Muscle layer of duodenum (tissue), 2 donors: ENCODE measurements at regions not wholly inside any gene's neighbourhood (a gene's known extent, or its start where the extent isn't known, plus 50 kb on each side); places are given as distances from the start of the nearest gene placed in this dataset.

Experiments used
- H3K27ac ChIP-seq: one replicate; pipeline ENCODE4 v1.7.0; 2013; ENCODE audit warnings: mild to moderate bottlenecking, low read length
- H3K27me3 ChIP-seq: one replicate; pipeline ENCODE4 v1.7.0; 2013; ENCODE audit warnings: low read depth, mild to moderate bottlenecking, control low read depth, low read length
- H3K36me3 ChIP-seq, 2 donors: one replicate each; pipeline ENCODE4 v1.7.0; 2013; ENCODE audit warnings: low read length in 2 of 2, control low read depth in 1 of 2, mild to moderate bottlenecking in 1 of 2; ENCODE audit not compliant: insufficient read depth in 2 of 2, control insufficient read depth in 1 of 2
- H3K4me1 ChIP-seq, 2 donors: one replicate each; pipeline ENCODE4 v1.7.0; 2013; ENCODE audit warnings: low read length in 2 of 2, mild to moderate bottlenecking in 2 of 2, control low read depth in 1 of 2, moderate library complexity in 1 of 2; ENCODE audit not compliant: insufficient read depth in 2 of 2, control insufficient read depth in 1 of 2
- H3K4me3 ChIP-seq, 2 donors: one replicate each; pipeline ENCODE4 v1.7.0; 2013; ENCODE audit warnings: low read length in 2 of 2, low read depth in 1 of 2, mild to moderate bottlenecking in 1 of 2
- H3K9me3 ChIP-seq, 2 donors: one replicate each; pipeline ENCODE4 v1.7.0; 2013; ENCODE audit warnings: low read length in 2 of 2, control low read depth in 1 of 2, mild to moderate bottlenecking in 1 of 2; ENCODE audit not compliant: control insufficient read depth in 1 of 2
- donor health status: healthy.

GRCh38 chr12:75823475-75823874, 208.1 kb downstream of the PHLDA1 start:
- H3K36me3 ChIP-seq: no peaks in the 10 kb centered on the region
- H3K9me3 ChIP-seq: no peaks in the 10 kb centered on the region
- no peaks in the 10 kb centered on the region for H3K27me3 ChIP-seq
- no peaks in the 10 kb centered on the region for H3K4me1 ChIP-seq
- no peak overlapping the region for H3K4me3 ChIP-seq
- H3K27ac ChIP-seq: no peak overlapping the region

DNA sequence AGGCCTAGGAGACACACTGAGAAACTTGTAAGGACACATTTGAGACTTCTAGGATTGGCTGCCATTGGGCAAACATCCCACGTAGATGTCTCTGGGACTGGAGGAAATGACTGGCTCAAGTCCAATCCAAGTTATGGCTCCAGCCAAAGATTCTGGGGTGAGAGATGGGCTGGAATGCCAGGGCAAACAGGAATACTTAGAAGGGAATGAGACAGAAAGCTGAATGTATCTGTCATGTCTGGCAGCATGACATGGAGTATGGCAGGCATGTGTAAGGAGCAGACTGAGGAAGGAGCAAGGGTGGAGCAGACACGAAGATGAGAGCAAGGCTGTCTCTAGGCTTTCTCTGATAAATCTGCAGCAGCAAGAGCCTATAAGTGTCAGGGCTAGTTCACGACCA, 209.2 kb downstream of the PHLDA1 start:
- H3K4me3 ChIP-seq: no peak overlapping the region
- H3K27me3 ChIP-seq: no peaks in the 10 kb centered on the region
- no peak overlapping the region for H3K27ac ChIP-seq
- no peaks in the 10 kb centered on the region for H3K9me3 ChIP-seq
- no peaks in the 10 kb centered on the region for H3K4me1 ChIP-seq
- no peaks in the 10 kb centered on the region for H3K36me3 ChIP-seq

DNA sequence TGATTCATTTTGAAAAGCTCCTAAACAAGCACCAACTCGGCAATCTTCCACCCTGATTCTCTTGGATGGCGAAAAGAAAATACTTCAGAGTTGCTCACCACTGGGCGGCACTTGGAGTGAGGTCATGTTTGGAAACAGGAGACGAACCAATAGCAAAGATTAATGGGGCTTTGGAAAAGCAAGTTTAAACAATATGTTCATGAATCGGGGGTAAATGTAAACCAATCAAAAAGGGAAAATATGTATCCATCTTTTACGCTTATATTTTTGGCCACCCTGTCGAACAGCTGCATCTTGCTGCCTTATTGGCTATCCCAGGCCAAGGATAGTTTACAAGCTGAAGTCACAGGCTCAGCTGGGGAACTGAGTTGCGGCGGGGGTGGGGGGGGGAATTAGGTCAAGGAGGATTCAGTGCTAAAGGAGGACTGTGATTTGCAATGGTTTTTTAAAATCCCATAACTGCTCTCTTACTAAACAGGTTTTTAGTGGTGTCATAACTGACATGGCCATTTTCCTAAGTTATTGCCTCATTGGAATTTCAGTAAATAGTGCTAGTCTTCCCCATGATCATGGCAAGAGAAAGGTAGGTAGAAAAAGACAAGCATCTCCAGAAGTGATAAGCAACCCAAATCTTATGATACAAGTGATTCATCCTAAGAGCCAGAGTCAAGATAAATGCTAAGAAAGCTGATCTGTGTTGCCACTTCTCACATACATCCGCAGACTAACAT, 210.6 kb downstream of the PHLDA1 start:
- Histone ChIP-seq H3K36me3 (no peaks in the 10 kb centered on the region), H3K4me1 (peaks cover 2% of the 10 kb centered on the region in 2 donors), H3K4me3 (no peak overlapping the region), H3K9me3 (no peaks in the 10 kb centered on the region), H3K27ac (peak overlapping the region; percentile 34), H3K27me3 (no peaks in the 10 kb centered on the region)

DNA sequence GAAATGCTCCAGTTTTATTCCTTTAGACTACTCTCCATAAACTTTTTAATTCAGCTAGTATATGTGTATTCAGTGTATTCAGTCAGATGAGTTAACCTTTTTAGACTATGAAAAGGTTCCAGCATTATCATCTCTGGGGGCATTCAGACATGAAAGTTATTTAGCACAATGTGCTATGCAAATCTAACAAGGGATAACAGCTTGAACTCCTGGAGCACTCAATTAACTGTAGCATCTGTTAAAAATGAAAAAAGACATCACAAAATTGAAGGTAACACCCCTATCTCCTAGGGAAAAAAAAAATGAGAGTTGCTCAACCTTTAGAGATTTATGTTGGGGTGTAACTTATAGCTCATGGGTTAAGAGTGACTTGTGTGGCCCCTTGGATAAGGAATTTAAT, 211.5 kb downstream of the PHLDA1 start:
- H3K27ac ChIP-seq: peak overlapping the region; percentile 6
- no peaks in the 10 kb centered on the region for H3K27me3 ChIP-seq
- no peak overlapping the region for H3K4me3 ChIP-seq
- no peaks in the 10 kb centered on the region for H3K9me3 ChIP-seq
- H3K4me1 ChIP-seq: peaks cover 10 to 11% of the 10 kb centered on the region in 2 donors
- H3K36me3 ChIP-seq: no peaks in the 10 kb centered on the region

DNA sequence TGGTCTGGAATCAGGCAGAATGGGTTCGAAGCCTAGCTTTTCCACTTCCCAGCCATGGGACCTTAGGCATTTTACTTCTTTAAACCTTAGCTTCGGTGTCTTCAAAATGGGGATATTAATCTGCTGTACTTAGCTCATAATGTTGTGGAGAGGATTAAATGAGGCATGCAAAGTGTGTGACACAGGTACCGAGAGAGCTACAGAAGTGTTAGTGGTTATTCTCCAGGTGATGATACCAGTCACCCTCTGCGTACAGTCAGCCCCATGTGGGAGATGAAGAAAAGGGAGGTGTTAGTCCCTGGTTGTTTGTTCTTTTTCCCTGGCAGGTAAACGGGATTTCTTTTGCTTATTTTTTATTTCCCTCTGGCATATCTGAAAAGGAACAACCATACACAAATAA, 212.1 kb downstream of the PHLDA1 start:
- Histone ChIP-seq H3K9me3 (no peaks in the 10 kb centered on the region), H3K4me3 (no peak overlapping the region), H3K27ac (no peak overlapping the region), H3K36me3 (no peaks in the 10 kb centered on the region), H3K27me3 (no peaks in the 10 kb centered on the region), H3K4me1 (peaks cover 16% of the 10 kb centered on the region in 2 donors)

DNA sequence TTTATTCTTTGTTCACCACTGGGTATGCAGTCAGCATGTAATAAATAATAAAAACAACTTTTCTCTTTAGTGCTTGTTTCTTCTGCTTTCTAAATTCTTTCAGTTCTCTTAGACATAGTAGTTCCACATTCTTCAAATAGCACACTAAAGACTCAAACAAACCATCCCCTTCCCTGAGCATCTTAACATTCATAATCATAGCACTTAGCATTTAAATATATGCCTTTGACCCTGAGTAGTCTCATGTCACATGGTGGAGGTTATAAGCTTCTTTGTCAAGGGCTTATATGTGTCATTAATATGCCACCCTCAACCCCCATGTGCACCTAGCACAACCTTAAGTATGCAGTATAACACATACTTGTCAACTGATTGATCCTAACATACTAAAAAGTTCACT, 212.7 kb downstream of the PHLDA1 start:
- Histone ChIP-seq H3K27ac (no peak overlapping the region), H3K4me3 (no peak overlapping the region)

DNA sequence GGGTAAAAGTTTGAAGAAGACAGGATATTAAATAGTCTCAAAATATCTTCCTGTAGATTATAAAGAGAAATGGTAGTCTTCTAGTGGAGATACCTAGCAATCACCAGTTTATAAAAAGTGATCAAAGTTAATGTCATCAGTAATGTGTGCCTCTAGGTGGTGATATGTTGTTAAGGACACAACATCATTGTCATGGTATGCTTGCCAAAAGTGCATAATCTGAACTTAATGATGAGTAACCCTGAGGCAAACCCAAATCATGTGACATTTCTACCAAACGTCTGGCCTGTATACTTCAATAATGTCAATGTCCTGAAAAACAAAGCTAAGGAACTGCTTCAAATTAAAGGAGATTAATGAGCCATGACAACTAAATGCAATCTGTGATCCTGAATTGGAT, 214.7 kb downstream of the PHLDA1 start:
- no peak overlapping the region for H3K4me3 ChIP-seq
- H3K9me3 ChIP-seq: no peaks in the 10 kb centered on the region
- no peaks in the 10 kb centered on the region for H3K36me3 ChIP-seq
- H3K4me1 ChIP-seq: peaks cover 16 to 18% of the 10 kb centered on the region in 2 donors
- H3K27ac ChIP-seq: no peak overlapping the region
- H3K27me3 ChIP-seq: no peaks in the 10 kb centered on the region

More for the DNA sequence above, 212.7 kb downstream of the PHLDA1 start:
- H3K4me1 ChIP-seq: peaks cover 16 to 18% of the 10 kb centered on the region in 2 donors
- no peaks in the 10 kb centered on the region for H3K9me3 ChIP-seq
- H3K36me3 ChIP-seq: no peaks in the 10 kb centered on the region
- H3K27me3 ChIP-seq: no peaks in the 10 kb centered on the region

- Histone ChIP-seq H3K27ac (peak overlapping the region; percentile 55), H3K27me3 (no peaks in the 10 kb centered on the region)
Measured at GRCh38 chr12:75815756-75816155, 215.8 kb downstream of the PHLDA1 start.

GRCh38 chr12:75814851-75815754, 216.5 kb downstream of the PHLDA1 start:
- H3K27me3 ChIP-seq: no peaks in the 10 kb centered on the region
- peak overlapping the region; percentile 55 for H3K27ac ChIP-seq
- H3K36me3 ChIP-seq: no peaks in the 10 kb centered on the region
- no peaks in the 10 kb centered on the region for H3K9me3 ChIP-seq
- peaks cover 16 to 18% of the 10 kb centered on the region in 2 donors for H3K4me1 ChIP-seq
- no peak overlapping the region for H3K4me3 ChIP-seq

More at GRCh38 chr12:75815756-75816155, 215.8 kb downstream of the PHLDA1 start:
- Histone ChIP-seq H3K9me3 (no peaks in the 10 kb centered on the region), H3K4me1 (peaks cover 16 to 18% of the 10 kb centered on the region in 2 donors), H3K36me3 (no peaks in the 10 kb centered on the region), H3K4me3 (no peak overlapping the region)

DNA sequence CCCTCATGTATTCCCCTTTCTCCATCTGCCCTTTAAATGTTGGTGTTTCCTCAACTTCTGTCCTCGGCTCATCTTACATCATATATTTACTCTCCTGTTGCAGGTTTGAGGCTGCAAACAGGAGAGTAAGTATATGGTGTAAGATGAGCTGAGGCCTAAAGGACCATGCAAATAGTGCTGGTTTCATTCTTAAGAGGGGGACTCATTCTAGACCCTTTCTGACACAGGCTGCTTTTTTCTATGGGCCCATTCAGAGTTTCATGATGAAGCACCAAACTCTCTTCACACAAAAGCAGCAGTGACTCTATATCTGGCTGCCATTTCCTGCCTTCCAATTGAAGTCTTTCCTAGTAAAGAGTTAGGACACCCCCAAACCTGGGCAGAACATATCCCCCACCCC, 218.5 kb downstream of the PHLDA1 start:
- Histone ChIP-seq H3K4me3 (no peak overlapping the region), H3K36me3 (no peaks in the 10 kb centered on the region), H3K27ac (no peak overlapping the region), H3K4me1 (peaks cover 16 to 18% of the 10 kb centered on the region in 2 donors), H3K27me3 (no peaks in the 10 kb centered on the region), H3K9me3 (no peaks in the 10 kb centered on the region)

DNA sequence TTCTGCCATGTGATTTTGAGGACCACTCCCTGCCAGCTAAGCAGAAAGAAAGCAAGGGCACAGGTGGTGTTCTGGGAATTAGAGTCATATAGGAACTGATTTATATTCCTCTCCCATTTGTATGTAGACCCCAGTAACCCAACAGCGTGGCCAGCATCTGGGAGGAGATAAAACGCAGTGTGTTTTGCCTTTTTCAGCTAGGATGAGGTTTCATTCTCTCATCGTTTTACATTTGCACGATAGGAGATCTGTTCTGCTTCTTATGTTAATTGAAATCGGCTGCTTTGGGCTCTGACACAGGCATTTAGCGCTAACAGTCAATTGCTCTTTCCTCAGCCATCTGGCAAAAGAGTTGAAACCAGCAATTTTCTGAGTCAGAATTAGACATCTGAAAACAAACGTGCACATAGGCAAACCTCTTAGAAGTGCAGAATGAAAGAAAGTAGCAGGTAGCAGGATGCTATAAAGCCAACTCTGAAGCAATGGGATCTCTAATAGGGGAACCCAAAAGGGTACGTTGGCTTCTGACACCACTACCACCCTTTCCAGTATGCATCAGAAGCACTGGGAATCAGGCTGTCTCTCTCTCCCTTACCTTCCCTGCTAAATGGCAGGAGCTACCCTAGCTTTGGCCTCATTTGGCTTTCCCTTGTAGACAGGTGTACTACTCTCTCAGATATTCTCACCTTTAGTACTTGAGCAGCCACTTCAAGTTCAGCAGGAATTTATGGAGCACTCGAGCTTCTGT, 219.1 kb downstream of the PHLDA1 start:
- H3K27ac ChIP-seq: no peak overlapping the region
- peak overlapping the region in 1 of 2 donors; percentile 30 for H3K4me3 ChIP-seq
- H3K27me3 ChIP-seq: no peaks in the 10 kb centered on the region
- peaks cover 16 to 18% of the 10 kb centered on the region in 2 donors for H3K4me1 ChIP-seq
- no peaks in the 10 kb centered on the region for H3K36me3 ChIP-seq
- H3K9me3 ChIP-seq: no peaks in the 10 kb centered on the region
